ENCODE measurements at regions not wholly inside any gene's neighbourhood (a gene's known extent, or its start where the extent isn't known, plus 50 kb on each side); places are given as distances from the start of the nearest gene placed in this dataset.

- H2AK5ac ChIP-seq (ENCODE audit: low read length) = no peak overlapping the region
- peaks cover 3% of the 10 kb centered on the region for H3K9me3 ChIP-seq (ENCODE audit: insufficient read depth, low read depth, low read length)
- no peak overlapping the region for H3K4ac ChIP-seq (ENCODE audit: low read depth, low read length)
- no peaks in the 10 kb centered on the region for H3K79me1 ChIP-seq (ENCODE audit: low read length)
- H3K14ac ChIP-seq (ENCODE audit: low read length) = no peak overlapping the region
- H2AFZ ChIP-seq (ENCODE audit: insufficient read depth, low read length, poor library complexity) = no peak overlapping the region
- H3K36me3 ChIP-seq (ENCODE audit: control insufficient read depth in 1 of 2, insufficient read depth in 2 of 2, low read length in 2 of 2) = no peaks in the 10 kb centered on the region
- no peak overlapping the region for H3K27ac ChIP-seq (ENCODE audit: low read depth, low read length)
- no peaks in the 10 kb centered on the region for H3K4me1 ChIP-seq (ENCODE audit: control insufficient read depth in 1 of 2, insufficient read depth in 2 of 2, low read length in 2 of 2)
- DNase-seq = no peak
- H3K18ac ChIP-seq (ENCODE audit: low read length) = no peak overlapping the region
- no peak overlapping the region for H3K4me2 ChIP-seq (ENCODE audit: low read length)
- no peak overlapping the region for H4K8ac ChIP-seq (ENCODE audit: low read depth, low read length)
- H4K91ac ChIP-seq (ENCODE audit: low read depth, low read length) = no peak overlapping the region
- no peak overlapping the region for H3K9ac ChIP-seq (ENCODE audit: low read length)
- H3K27me3 ChIP-seq (ENCODE audit: insufficient read depth, low read length) = no peaks in the 10 kb centered on the region
- H2BK120ac ChIP-seq (ENCODE audit: insufficient read depth, low read length, poor library complexity) = no peak overlapping the region
- no peaks in the 10 kb centered on the region for H3K79me2 ChIP-seq (ENCODE audit: control insufficient read depth, insufficient read depth, low read length, poor library complexity)
- WGBS (ENCODE audit: extremely low coverage, insufficient coverage, insufficient read length) = no CpG with 5 or more reads among the region's 7 CpGs
- H3K23ac ChIP-seq (ENCODE audit: low read length) = no peak overlapping the region
- no peak overlapping the region for H4K12ac ChIP-seq (ENCODE audit: low read depth, low read length)
- no peak overlapping the region for H2BK5ac ChIP-seq (ENCODE audit: low read depth, low read length, poor library complexity)
- no peak overlapping the region for H2BK12ac ChIP-seq (ENCODE audit: low read length)
- H3K4me3 ChIP-seq (ENCODE audit: low read depth, low read length) = no peak overlapping the region
Measured at GRCh38 chr12:20300457-20300856, 67.9 kb upstream of the PDE3A start.

GRCh38 chr12:20305470-20305869, 62.9 kb upstream of the PDE3A start:
- H2AK5ac ChIP-seq (ENCODE audit: low read length) = no peak overlapping the region
- no peaks in the 10 kb centered on the region for H3K4me1 ChIP-seq (ENCODE audit: control insufficient read depth in 1 of 2, insufficient read depth in 2 of 2, low read length in 2 of 2)
- H2BK120ac ChIP-seq (ENCODE audit: insufficient read depth, low read length, poor library complexity) = no peak overlapping the region
- H4K12ac ChIP-seq (ENCODE audit: low read depth, low read length) = no peak overlapping the region
- no peak overlapping the region for H3K4ac ChIP-seq (ENCODE audit: low read depth, low read length)
- WGBS (ENCODE audit: extremely low coverage, insufficient coverage, insufficient read length) = no CpG with 5 or more reads among the region's 3 CpGs
- no peak overlapping the region for H4K91ac ChIP-seq (ENCODE audit: low read depth, low read length)
- H3K4me2 ChIP-seq (ENCODE audit: low read length) = no peak overlapping the region
- no peak overlapping the region for H3K14ac ChIP-seq (ENCODE audit: low read length)
- no peak overlapping the region for H4K8ac ChIP-seq (ENCODE audit: low read depth, low read length)
- no peak overlapping the region for H3K27ac ChIP-seq (ENCODE audit: low read depth, low read length)
- peaks cover 6% of the 10 kb centered on the region for H3K9me3 ChIP-seq (ENCODE audit: insufficient read depth, low read depth, low read length)
- H3K23ac ChIP-seq (ENCODE audit: low read length) = no peak overlapping the region
- no peaks in the 10 kb centered on the region for H3K79me2 ChIP-seq (ENCODE audit: control insufficient read depth, insufficient read depth, low read length, poor library complexity)
- H3K9ac ChIP-seq (ENCODE audit: low read length) = no peak overlapping the region
- H2BK12ac ChIP-seq (ENCODE audit: low read length) = no peak overlapping the region
- no peaks in the 10 kb centered on the region for H3K79me1 ChIP-seq (ENCODE audit: low read length)
- no peak overlapping the region for H3K18ac ChIP-seq (ENCODE audit: low read length)
- no peaks in the 10 kb centered on the region for H3K36me3 ChIP-seq (ENCODE audit: control insufficient read depth in 1 of 2, insufficient read depth in 2 of 2, low read length in 2 of 2)
- H3K4me3 ChIP-seq (ENCODE audit: low read depth, low read length) = no peak overlapping the region
- H2AFZ ChIP-seq (ENCODE audit: insufficient read depth, low read length, poor library complexity) = no peak overlapping the region
- no peak overlapping the region for H2BK5ac ChIP-seq (ENCODE audit: low read depth, low read length, poor library complexity)
- no peak for DNase-seq
- H3K27me3 ChIP-seq (ENCODE audit: insufficient read depth, low read length) = no peaks in the 10 kb centered on the region

- WGBS (ENCODE audit: extremely low coverage, insufficient coverage, insufficient read length) = no CpG with 5 or more reads among the region's 4 CpGs
- Histone ChIP-seq H3K4ac (ENCODE audit: low read depth, low read length) (no peak overlapping the region), H2BK5ac (ENCODE audit: low read depth, low read length, poor library complexity) (no peak overlapping the region), H3K79me2 (ENCODE audit: control insufficient read depth, insufficient read depth, low read length, poor library complexity) (no peaks in the 10 kb centered on the region), H3K23ac (ENCODE audit: low read length) (no peak overlapping the region), H3K4me1 (ENCODE audit: control insufficient read depth in 1 of 2, insufficient read depth in 2 of 2, low read length in 2 of 2) (no peaks in the 10 kb centered on the region), H2BK12ac (ENCODE audit: low read length) (no peak overlapping the region), H3K4me2 (ENCODE audit: low read length) (no peak overlapping the region), H3K4me3 (ENCODE audit: low read depth, low read length) (no peak overlapping the region), H3K14ac (ENCODE audit: low read length) (no peak overlapping the region), H3K9me3 (ENCODE audit: insufficient read depth, low read depth, low read length) (peaks cover 6% of the 10 kb centered on the region), H4K91ac (ENCODE audit: low read depth, low read length) (no peak overlapping the region), H3K79me1 (ENCODE audit: low read length) (no peaks in the 10 kb centered on the region), H3K27ac (ENCODE audit: low read depth, low read length) (no peak overlapping the region), H2AK5ac (ENCODE audit: low read length) (no peak overlapping the region), H3K9ac (ENCODE audit: low read length) (no peak overlapping the region), H2BK120ac (ENCODE audit: insufficient read depth, low read length, poor library complexity) (no peak overlapping the region), H3K18ac (ENCODE audit: low read length) (no peak overlapping the region), H2AFZ (ENCODE audit: insufficient read depth, low read length, poor library complexity) (no peak overlapping the region), H4K12ac (ENCODE audit: low read depth, low read length) (no peak overlapping the region), H3K36me3 (ENCODE audit: control insufficient read depth in 1 of 2, insufficient read depth in 2 of 2, low read length in 2 of 2) (no peaks in the 10 kb centered on the region), H3K27me3 (ENCODE audit: insufficient read depth, low read length) (no peaks in the 10 kb centered on the region), H4K8ac (ENCODE audit: low read depth, low read length) (no peak overlapping the region)
- no peak for DNase-seq
Measured at GRCh38 chr12:20309504-20310148, 58.7 kb upstream of the PDE3A start.

- H3K4me1 ChIP-seq (ENCODE audit: control insufficient read depth in 1 of 2, insufficient read depth in 2 of 2, low read length in 2 of 2) = no peaks in the 10 kb centered on the region
- DNase-seq = no peak
- no CpG with 5 or more reads among the region's 2 CpGs for WGBS (ENCODE audit: extremely low coverage, insufficient coverage, insufficient read length)
Measured at GRCh38 chr12:20314328-20314727, 54.0 kb upstream of the PDE3A start.

More at GRCh38 chr12:20314328-20314727, 54.0 kb upstream of the PDE3A start:
- Histone ChIP-seq H3K9me3 (ENCODE audit: insufficient read depth, low read depth, low read length) (no peaks in the 10 kb centered on the region), H3K27me3 (ENCODE audit: insufficient read depth, low read length) (no peaks in the 10 kb centered on the region), H4K8ac (ENCODE audit: low read depth, low read length) (no peak overlapping the region), H3K4me2 (ENCODE audit: low read length) (no peak overlapping the region), H2BK120ac (ENCODE audit: insufficient read depth, low read length, poor library complexity) (no peak overlapping the region), H3K23ac (ENCODE audit: low read length) (no peak overlapping the region), H3K36me3 (ENCODE audit: control insufficient read depth in 1 of 2, insufficient read depth in 2 of 2, low read length in 2 of 2) (no peaks in the 10 kb centered on the region), H3K79me2 (ENCODE audit: control insufficient read depth, insufficient read depth, low read length, poor library complexity) (no peaks in the 10 kb centered on the region), H3K18ac (ENCODE audit: low read length) (no peak overlapping the region), H2AFZ (ENCODE audit: insufficient read depth, low read length, poor library complexity) (no peak overlapping the region), H3K4me3 (ENCODE audit: low read depth, low read length) (no peak overlapping the region), H4K12ac (ENCODE audit: low read depth, low read length) (no peak overlapping the region), H4K91ac (ENCODE audit: low read depth, low read length) (no peak overlapping the region), H3K79me1 (ENCODE audit: low read length) (no peaks in the 10 kb centered on the region), H3K27ac (ENCODE audit: low read depth, low read length) (no peak overlapping the region), H3K4ac (ENCODE audit: low read depth, low read length) (no peak overlapping the region), H2AK5ac (ENCODE audit: low read length) (no peak overlapping the region), H2BK5ac (ENCODE audit: low read depth, low read length, poor library complexity) (no peak overlapping the region), H3K9ac (ENCODE audit: low read length) (no peak overlapping the region), H2BK12ac (ENCODE audit: low read length) (no peak overlapping the region), H3K14ac (ENCODE audit: low read length) (no peak overlapping the region)
